ENCODE measurements at regions not wholly inside any gene's neighbourhood (a gene's known extent, or its start where the extent isn't known, plus 50 kb on each side); places are given as distances from the start of the nearest gene placed in this dataset.

DNA sequence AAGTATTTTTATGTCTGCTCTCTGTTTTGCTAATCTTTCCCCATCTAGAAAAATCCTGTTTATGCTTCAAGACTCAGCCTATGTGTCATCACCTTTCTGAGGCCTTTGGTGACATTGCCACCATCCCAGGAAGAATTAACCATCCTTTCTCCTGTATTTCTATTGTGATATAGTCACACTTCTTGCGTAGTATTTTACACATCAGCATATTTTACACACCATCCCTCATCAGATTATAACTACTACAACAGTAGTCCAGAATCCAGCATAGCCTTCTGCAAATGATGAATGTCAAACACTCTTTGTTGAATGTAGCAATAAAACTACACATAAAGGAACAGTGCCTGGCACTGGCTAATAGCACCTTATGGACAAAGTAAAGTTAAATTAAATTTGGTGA is 275.3 kb upstream of the C1orf87 start:
- no peaks in the 10 kb centered on the region for H3K4me1 ChIP-seq
- H3K27ac ChIP-seq = no peak overlapping the region
- intact Hi-C loops (cut with DNase I) = no loop called here
- TF ChIP-seq, protein P1, sequence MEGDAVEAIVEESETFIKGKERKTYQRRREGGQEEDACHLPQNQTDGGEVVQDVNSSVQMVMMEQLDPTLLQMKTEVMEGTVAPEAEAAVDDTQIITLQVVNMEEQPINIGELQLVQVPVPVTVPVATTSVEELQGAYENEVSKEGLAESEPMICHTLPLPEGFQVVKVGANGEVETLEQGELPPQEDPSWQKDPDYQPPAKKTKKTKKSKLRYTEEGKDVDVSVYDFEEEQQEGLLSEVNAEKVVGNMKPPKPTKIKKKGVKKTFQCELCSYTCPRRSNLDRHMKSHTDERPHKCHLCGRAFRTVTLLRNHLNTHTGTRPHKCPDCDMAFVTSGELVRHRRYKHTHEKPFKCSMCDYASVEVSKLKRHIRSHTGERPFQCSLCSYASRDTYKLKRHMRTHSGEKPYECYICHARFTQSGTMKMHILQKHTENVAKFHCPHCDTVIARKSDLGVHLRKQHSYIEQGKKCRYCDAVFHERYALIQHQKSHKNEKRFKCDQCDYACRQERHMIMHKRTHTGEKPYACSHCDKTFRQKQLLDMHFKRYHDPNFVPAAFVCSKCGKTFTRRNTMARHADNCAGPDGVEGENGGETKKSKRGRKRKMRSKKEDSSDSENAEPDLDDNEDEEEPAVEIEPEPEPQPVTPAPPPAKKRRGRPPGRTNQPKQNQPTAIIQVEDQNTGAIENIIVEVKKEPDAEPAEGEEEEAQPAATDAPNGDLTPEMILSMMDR (IDR thresholded peaks at IDR 0.05) = no peak
- H3K36me3 ChIP-seq = no peaks in the 10 kb centered on the region
- no peak for DNase-seq
- no peak overlapping the region for H3K4me3 ChIP-seq
- H3K9me3 ChIP-seq = no peaks in the 10 kb centered on the region
- no peaks in the 10 kb centered on the region for H3K27me3 ChIP-seq
- ATAC-seq = no peak

DNA sequence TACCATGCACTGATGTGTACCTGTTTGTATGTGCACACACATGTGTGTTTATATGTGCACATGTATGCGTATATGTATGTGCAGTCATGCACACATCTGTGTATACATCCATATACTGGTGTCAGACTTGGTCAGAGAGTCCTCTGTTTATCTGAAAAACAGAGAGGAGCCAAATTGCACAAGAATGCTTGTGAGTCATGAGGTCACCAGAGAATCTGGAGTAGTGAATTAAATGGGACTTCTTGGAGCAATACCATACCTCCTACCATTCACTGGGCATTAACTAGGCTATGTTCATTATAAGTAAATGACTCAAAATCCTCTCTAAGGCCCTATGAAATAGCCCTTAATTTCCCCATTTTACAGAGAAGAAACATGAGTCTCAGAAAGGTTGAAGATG is 272.1 kb upstream of the C1orf87 start:
- ATAC-seq (peak; percentile 82), DNase-seq (no peak)
- Histone ChIP-seq H3K4me3 (no peak overlapping the region), H3K36me3 (no peaks in the 10 kb centered on the region), H3K9me3 (no peaks in the 10 kb centered on the region), H3K27me3 (no peaks in the 10 kb centered on the region), H3K4me1 (no peaks in the 10 kb centered on the region), H3K27ac (peak overlapping the region in 1 of 2 donors; percentile 5)
- intact Hi-C loops (cut with DNase I) = no loop called here
- TF ChIP-seq, protein P1 (IDR thresholded peaks at IDR 0.05) = no peak

DNA sequence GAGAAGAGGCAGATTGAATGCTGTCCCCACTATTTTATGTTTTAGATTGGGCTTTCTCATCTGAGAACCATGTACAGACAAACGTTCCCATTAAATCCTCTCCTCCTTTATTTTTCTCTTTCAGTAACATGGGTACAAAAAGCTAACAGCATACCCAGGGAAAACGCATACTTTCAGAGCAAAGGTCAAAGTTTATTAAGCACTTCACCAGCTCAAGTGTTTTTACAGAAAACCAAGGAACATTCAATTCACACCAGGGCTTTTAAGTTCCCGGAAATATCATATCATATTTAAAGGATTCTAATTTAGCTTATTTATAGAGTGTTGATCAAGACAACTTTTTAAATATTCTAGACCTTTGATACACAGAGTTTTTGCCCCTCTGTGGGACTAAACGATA is 271.5 kb upstream of the C1orf87 start:
- ATAC-seq = peak; percentile 79
- intact Hi-C loops (cut with DNase I) = no loop called here
- TF ChIP-seq, protein P1 (IDR thresholded peaks at IDR 0.05) = no peak

DNA sequence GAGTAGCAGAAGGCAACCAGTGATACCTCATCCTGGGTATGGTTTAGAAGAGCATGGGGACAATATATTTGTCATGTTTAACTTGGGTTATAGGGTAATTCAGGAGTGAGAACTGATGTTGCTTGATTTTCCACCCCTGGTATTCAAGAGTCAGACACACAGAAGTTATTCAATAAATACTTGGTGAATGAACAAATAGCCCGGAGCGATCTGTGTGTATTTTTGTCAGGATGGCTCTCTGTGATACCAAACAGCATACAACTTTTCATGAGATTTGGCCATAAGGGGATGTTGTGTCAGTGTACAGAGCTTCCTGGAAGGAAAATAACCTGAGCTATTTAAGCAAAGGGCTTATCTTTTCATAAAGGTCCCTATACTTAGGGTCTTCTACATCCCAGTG is 270.2 kb upstream of the C1orf87 start:
- DNase-seq = no peak
- TF ChIP-seq, protein P1 (IDR thresholded peaks at IDR 0.05) = no peak
- no peak for ATAC-seq
- intact Hi-C loops (cut with DNase I) = no loop called here
- no peaks in the 10 kb centered on the region for H3K27me3 ChIP-seq
- no peak overlapping the region for H3K4me3 ChIP-seq
- no peaks in the 10 kb centered on the region for H3K4me1 ChIP-seq
- no peaks in the 10 kb centered on the region for H3K9me3 ChIP-seq
- no peaks in the 10 kb centered on the region for H3K36me3 ChIP-seq
- H3K27ac ChIP-seq = no peak overlapping the region

More for the DNA sequence above, 271.5 kb upstream of the C1orf87 start:
- Histone ChIP-seq H3K36me3 (no peaks in the 10 kb centered on the region), H3K4me1 (no peaks in the 10 kb centered on the region), H3K4me3 (no peak overlapping the region), H3K9me3 (no peaks in the 10 kb centered on the region), H3K27me3 (no peaks in the 10 kb centered on the region), H3K27ac (peak overlapping the region in 1 of 2 donors; percentile 5)
- DNase-seq = peak in 1 of 4 donors; percentile 6

DNA sequence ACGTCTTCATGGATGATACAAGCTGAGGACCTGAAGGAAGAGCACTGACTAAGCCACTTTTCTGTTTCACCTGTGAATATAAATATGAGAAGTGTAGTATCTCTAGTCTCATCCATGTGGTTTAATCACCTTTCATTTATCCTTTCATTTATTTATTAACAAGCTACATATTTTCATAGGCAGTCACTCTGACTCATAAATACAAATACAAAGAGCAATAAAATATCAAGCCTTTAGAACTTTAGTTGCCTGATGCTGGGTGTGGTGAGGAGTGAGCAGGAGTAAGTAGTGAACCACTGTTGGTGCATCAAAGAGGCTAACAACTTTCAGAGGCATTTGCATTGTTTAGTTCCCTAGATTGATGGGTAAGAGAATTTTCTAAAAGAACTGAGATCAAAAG is 269.0 kb upstream of the C1orf87 start:
- Histone ChIP-seq H3K36me3 (no peaks in the 10 kb centered on the region), H3K4me3 (no peak overlapping the region), H3K4me1 (no peaks in the 10 kb centered on the region), H3K9me3 (no peaks in the 10 kb centered on the region), H3K27me3 (no peaks in the 10 kb centered on the region), H3K27ac (no peak overlapping the region)
- ATAC-seq (no peak), DNase-seq (no peak)
- intact Hi-C loops (cut with DNase I) = no loop called here
- TF ChIP-seq, protein P1 (IDR thresholded peaks at IDR 0.05) = no peak

Measured in left lung (tissue), 4 donors.